ENCODE measurements at regions not wholly inside any gene's neighbourhood (a gene's known extent, or its start where the extent isn't known, plus 50 kb on each side); places are given as distances from the start of the nearest gene placed in this dataset.

DNA sequence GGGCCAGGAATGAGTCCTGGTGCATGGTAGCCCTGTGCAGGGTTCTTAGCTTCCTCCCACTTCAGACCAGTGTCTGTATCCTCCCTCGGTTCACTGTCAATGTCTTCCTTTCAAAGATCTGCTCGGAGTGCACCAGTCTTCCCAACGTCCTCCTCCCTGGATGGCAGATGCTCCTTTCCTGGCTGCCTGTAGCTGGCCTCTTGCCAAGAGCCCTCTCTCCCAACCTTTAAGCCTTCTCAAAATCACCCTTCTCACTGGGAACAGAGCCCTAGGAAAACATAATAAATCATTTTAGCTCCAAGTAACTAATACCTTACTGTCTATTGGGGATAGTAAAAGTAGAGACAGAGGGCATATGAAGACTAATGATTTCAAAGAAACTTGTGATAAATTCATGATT, 490.6 kb downstream of the CCSER2 start:
- Mint-ChIP-seq H3K4me3 (no peak overlapping the region), H3K36me3 (ENCODE audit: low read depth) (no peaks in the 10 kb centered on the region), H3K4me1 (ENCODE audit: low read depth) (no peaks in the 10 kb centered on the region), H3K27ac (no peak overlapping the region), H3K9me3 (no peaks in the 10 kb centered on the region), H3K27me3 (peaks cover 25% of the 10 kb centered on the region)
- Histone ChIP-seq H3K36me3 (ENCODE audit: insufficient read depth, low read length) (no peaks in the 10 kb centered on the region), H3K4me1 (ENCODE audit: insufficient read depth, low read length) (no peaks in the 10 kb centered on the region), H3K27me3 (ENCODE audit: control insufficient read depth in 1 of 2, insufficient read depth in 2 of 2, low read length in 2 of 2) (no peaks in the 10 kb centered on the region), H3K4me3 (ENCODE audit: low read length) (no peak overlapping the region), H3K9me3 (ENCODE audit: control insufficient read depth in 1 of 2, insufficient read depth in 1 of 2, low read length in 2 of 2) (peaks cover 0 to 11% of the 10 kb centered on the region in 2 experiments), H3K27ac (ENCODE audit: low read depth in 1 of 2, low read length in 2 of 2) (no peak overlapping the region)
- ChIA-PET POLR2A (no interaction called here), CTCF (no interaction called here)
- ATAC-seq (ENCODE audit: poor library complexity) (no peak), DNase-seq (no peak)
- TF ChIP-seq, protein P1, sequence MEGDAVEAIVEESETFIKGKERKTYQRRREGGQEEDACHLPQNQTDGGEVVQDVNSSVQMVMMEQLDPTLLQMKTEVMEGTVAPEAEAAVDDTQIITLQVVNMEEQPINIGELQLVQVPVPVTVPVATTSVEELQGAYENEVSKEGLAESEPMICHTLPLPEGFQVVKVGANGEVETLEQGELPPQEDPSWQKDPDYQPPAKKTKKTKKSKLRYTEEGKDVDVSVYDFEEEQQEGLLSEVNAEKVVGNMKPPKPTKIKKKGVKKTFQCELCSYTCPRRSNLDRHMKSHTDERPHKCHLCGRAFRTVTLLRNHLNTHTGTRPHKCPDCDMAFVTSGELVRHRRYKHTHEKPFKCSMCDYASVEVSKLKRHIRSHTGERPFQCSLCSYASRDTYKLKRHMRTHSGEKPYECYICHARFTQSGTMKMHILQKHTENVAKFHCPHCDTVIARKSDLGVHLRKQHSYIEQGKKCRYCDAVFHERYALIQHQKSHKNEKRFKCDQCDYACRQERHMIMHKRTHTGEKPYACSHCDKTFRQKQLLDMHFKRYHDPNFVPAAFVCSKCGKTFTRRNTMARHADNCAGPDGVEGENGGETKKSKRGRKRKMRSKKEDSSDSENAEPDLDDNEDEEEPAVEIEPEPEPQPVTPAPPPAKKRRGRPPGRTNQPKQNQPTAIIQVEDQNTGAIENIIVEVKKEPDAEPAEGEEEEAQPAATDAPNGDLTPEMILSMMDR (IDR thresholded peaks at IDR 0.05), result no peak
- intact Hi-C loops (cut with DNase I, micrococcal nuclease), result no loop called here

DNA sequence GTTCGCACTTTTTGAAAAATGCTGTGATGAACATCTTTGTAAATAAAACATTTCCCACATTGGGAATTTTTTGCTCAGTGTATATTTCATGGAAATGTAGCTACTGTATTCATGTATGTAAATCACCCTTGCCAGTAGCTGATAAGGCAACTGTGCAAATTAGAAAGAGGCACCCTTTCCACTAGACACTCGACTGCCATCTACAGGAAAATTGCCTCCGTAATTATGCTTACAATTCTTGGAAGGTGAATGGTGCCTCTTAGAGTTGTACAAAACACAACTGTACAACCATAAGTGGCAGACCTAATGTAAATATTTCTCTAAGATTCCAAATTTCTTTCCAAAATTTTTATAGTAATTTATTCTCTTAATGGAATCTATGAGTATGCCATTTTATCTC, 491.7 kb downstream of the CCSER2 start:
- Mint-ChIP-seq H3K4me1 (ENCODE audit: low read depth) (no peaks in the 10 kb centered on the region), H3K36me3 (ENCODE audit: low read depth) (no peaks in the 10 kb centered on the region), H3K27me3 (peaks cover 25% of the 10 kb centered on the region), H3K27ac (no peak overlapping the region), H3K4me3 (no peak overlapping the region), H3K9me3 (no peaks in the 10 kb centered on the region)
- H3K4me3 ChIP-seq (ENCODE audit: low read length), result no peak overlapping the region
- ATAC-seq (ENCODE audit: poor library complexity), result no peak
- peaks cover 0 to 11% of the 10 kb centered on the region in 2 experiments for H3K9me3 ChIP-seq (ENCODE audit: control insufficient read depth in 1 of 2, insufficient read depth in 1 of 2, low read length in 2 of 2)
- no peaks in the 10 kb centered on the region for H3K4me1 ChIP-seq (ENCODE audit: insufficient read depth, low read length)
- no peaks in the 10 kb centered on the region for H3K36me3 ChIP-seq (ENCODE audit: insufficient read depth, low read length)
- TF ChIP-seq, protein P1 (IDR thresholded peaks at IDR 0.05), result no peak
- POLR2A ChIA-PET, result no interaction called here
- DNase-seq, result no peak
- intact Hi-C loops (cut with DNase I, micrococcal nuclease), result no loop called here
- CTCF ChIA-PET, result no interaction called here
- H3K27me3 ChIP-seq (ENCODE audit: control insufficient read depth in 1 of 2, insufficient read depth in 2 of 2, low read length in 2 of 2), result no peaks in the 10 kb centered on the region
- H3K27ac ChIP-seq (ENCODE audit: low read depth in 1 of 2, low read length in 2 of 2), result no peak overlapping the region

DNA sequence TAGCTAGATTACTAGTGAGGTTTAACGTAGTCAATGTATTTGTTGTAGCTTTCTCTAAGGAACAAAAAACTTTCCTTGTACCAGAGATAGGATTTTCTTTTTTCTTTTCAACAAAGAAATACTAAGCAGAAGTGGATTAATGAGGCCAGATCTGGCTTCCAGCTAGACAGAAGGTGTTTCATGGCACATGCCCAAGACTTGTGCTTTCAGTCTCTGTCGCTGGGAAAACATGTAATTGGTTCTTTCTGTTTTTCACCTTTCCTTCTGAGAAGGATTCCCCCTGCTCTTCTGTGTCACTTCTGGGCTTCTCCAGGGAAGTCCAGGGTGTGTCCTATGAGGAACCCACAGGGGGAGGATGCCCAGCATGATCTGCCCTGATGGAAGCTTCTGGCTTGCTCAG, 492.2 kb downstream of the CCSER2 start:
- POLR2A ChIA-PET, result no interaction called here
- TF ChIP-seq, protein P1 (IDR thresholded peaks at IDR 0.05), result no peak

More for the DNA sequence above, 492.2 kb downstream of the CCSER2 start:
- peaks cover 25% of the 10 kb centered on the region for H3K27me3 Mint-ChIP-seq
- Histone ChIP-seq H3K9me3 (ENCODE audit: control insufficient read depth in 1 of 2, insufficient read depth in 1 of 2, low read length in 2 of 2) (peaks cover 0 to 11% of the 10 kb centered on the region in 2 experiments), H3K36me3 (ENCODE audit: insufficient read depth, low read length) (no peaks in the 10 kb centered on the region), H3K4me1 (ENCODE audit: insufficient read depth, low read length) (no peaks in the 10 kb centered on the region), H3K4me3 (ENCODE audit: low read length) (no peak overlapping the region), H3K27ac (ENCODE audit: low read depth in 1 of 2, low read length in 2 of 2) (no peak overlapping the region), H3K27me3 (ENCODE audit: control insufficient read depth in 1 of 2, insufficient read depth in 2 of 2, low read length in 2 of 2) (no peaks in the 10 kb centered on the region)
- no peaks in the 10 kb centered on the region for H3K9me3 Mint-ChIP-seq
- ATAC-seq (ENCODE audit: poor library complexity) (no peak), DNase-seq (no peak)
- CTCF ChIA-PET, result no interaction called here
- intact Hi-C loops (cut with DNase I, micrococcal nuclease), result no loop called here
- H3K36me3 Mint-ChIP-seq (ENCODE audit: low read depth), result no peaks in the 10 kb centered on the region
- H3K27ac Mint-ChIP-seq, result no peak overlapping the region
- H3K4me1 Mint-ChIP-seq (ENCODE audit: low read depth), result no peaks in the 10 kb centered on the region
- no peak overlapping the region for H3K4me3 Mint-ChIP-seq
